ENCODE measurements at regions not wholly inside any gene's neighbourhood (a gene's known extent, or its start where the extent isn't known, plus 50 kb on each side); places are given as distances from the start of the nearest gene placed in this dataset.
A peak's percentile ranks its signal among the peaks of the same experiment; 100 is the strongest.

DNA sequence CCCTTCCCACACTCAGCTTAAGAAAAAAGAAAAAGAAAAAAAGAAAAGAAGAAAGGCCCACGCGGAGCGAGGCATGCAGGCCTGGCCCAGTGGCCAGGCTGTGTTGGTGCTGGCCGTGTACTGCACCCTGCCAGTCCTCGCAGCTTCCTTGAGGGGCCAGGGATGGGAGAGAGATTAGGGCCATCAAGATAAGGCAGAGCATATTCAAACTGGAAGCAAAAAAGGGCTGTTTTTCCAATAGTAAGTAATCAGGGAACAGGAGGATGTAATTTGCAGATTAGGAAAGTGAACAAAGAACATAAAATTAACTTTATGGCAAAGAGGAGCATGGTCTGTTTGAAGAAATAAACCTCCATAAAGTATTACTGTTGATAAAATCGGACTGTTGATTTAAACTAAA, 319.6 kb upstream of the CLINT1 start:
- no peak for DNase-seq

DNA sequence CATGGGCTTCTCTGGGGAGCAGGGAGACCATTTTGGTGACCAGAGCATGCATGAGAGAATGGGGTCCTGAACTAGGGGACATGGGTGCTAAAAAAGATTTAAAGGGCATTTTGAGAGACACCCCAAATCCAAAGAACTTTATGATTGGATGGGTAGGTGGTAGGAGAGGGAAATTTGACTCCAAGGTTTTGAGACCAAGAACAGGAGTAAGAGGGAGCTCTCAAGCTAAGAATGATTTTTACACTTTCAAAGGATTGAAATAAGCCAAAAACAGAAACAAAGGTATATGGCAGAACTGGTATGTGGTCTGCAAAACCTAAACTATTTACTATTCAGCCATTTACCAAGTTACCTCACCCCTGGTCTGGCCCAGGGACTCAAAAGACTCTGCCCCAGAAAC, 318.2 kb upstream of the CLINT1 start:
- no peak for DNase-seq

DNA sequence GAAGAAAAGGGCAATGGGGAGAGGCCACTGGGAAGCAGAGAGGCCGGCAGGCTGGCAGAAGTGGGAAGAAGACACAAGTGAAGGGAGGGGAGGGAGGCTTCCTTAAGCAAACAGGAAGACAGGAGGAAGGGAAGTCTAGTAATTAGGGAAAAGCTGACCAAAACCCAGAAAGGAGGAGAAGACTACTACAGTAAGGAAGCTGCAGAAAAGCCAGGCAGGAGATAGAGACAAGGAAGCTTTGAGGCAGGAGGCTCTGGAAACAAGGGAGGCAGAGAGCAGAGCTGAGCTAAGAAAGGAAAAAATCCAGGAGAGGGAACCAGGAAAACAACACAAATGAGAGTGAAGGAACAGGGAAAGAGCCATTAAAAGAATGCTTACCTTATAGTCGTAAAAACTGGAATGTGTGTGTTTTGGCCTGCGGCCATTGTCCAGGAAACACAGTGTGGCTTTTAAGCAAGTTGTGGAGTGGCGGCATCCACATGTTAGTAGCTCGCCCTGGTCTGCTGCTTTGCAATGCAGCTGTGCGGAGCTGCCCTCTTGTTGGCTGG, 317.1 kb upstream of the CLINT1 start:
- DNase-seq: no peak

DNA sequence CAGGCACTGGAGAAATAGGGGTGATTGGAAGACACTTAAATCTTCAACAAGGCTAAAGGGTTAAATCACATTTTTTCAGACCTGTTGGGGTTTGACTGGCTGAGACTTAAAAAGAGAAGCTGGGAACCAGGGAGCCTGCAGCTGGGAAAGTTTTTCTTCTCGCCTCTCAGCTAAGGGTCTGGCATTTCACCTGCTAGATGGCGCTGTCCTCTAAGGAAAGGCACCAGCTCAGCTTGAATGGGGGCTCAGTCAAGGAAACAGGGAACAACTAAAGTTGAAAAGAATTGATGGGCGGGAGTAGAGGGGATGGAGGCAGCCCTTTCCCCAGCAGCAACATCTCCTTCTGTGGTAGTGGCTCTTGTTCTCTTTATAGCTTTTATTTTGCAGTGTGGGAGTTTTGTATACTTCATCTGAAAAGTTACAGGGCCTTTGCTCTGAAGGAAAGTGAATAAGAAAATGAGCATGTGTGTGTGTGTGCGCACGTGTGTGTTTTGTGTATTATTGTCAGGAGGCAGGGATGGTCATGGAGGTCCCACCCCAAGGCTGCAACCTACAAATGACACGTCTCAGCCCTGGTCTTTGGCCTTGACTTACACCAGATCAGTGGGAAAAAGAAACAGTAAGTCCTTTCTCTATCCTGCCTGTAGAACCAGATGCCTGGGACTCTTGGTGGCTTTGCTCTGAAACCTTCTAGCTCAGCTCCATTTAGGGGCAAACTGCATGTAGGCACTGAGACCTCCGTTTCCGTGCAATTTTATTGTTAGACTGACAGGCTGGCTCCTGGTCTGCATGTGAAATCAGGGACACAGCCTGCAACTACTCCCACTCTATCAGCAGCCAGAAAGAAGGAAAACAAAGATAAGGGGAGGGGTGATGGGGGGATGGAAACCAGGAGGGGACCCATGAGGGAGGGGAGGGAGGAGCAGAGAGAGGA, 316.2 kb upstream of the CLINT1 start:
- peak in 3 of 4 experiments; percentile 1 to 14 (median 9) for DNase-seq

DNA sequence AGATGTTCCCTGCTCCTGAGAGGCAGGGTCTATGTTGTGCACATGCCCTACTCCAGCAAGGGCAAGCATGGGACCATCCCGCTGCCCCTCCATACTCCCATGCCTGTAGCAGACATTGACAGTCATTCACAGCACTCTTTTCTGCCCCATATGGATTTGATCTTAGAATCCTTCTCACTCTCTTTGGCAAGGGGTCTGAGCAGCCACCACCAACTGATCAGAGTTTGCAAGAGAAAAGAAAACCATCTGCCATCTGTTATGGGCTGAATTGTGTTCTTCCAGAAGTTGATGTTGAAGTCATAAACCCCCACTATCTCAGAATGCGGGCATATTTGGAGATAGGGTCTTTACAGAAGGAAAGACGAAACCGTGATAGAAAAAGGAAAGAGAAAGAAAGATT, 315.1 kb upstream of the CLINT1 start:
- no peak for DNase-seq

DNA sequence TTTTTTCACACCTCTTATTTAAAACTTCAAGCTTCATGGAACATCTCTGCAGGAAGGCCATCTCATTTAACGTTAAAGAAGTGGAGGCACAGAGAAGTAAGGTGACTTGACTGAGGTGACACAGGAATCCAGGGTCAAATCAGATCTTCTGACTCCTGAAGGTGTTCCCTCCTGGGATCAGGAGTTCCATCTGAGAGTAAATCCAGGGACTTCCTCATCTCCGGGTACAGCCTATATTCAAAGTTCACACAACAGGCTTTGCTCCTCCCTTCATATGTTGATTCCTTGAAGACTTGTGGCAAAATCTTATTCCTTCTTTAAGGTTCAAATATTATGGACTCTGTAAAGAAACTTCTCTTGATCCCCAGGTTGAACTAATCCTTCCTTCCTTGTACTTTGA, 313.1 kb upstream of the CLINT1 start:
- DNase-seq: no peak

DNA sequence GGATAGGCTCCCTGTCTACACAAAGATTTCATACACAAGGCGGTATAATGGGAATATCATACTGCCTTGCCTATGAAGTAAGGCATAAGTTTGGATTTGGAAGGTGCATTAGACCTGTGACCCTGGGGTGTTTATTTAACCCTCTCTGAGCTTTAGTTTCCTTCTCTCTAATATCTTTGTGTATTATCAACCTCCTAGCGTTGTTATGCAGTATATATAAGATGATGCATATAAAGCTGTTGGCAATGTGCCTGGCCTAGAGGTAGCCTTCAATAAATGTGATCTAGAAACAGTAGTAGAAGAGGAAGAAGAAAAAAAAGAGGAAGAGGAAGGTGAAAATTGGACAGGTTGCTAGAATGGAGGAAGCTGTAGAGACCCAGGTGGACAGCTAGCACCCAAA, 311.6 kb upstream of the CLINT1 start:
- DNase-seq: no peak

DNA sequence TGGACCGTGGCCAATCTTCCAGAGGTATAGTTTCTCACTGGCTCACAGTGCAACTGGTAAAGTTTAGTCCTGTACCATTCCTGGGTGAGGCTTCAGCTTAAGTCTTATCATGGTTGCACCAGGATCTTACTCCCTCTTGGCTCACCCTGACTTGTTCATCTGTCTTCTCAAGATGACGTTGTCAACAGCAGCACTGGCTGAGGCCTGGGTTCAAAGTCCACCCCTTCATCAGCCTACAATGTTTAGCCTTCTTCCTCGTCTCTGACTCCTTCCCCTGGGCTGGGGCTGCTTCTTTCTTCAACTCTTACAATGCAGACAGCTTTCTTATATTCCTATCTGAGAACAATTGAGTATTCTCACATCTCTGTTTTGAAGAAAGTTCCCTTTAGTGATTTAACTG, 311.1 kb upstream of the CLINT1 start:
- DNase-seq: no peak

DNA sequence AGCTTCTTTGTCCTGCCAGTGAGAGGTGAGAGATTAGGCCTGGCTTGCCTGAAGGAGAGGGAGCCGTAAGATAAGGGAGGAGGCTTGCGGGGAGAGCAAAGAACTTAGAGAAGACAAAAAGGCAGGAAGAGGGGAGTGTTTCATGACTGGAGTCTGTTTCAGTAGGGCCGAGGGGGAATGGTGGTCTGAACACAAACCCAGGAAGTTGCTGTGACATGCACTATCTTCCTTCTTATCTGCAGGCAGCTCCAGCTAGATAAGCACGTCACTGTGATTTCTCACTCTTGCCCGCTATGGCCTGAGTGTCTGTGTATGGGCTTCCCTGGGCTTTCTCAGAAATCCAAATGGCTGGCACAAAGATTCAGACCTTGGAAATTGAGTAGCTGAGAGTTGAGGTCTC, 307.5 kb upstream of the CLINT1 start:
- DNase-seq: no peak

DNA sequence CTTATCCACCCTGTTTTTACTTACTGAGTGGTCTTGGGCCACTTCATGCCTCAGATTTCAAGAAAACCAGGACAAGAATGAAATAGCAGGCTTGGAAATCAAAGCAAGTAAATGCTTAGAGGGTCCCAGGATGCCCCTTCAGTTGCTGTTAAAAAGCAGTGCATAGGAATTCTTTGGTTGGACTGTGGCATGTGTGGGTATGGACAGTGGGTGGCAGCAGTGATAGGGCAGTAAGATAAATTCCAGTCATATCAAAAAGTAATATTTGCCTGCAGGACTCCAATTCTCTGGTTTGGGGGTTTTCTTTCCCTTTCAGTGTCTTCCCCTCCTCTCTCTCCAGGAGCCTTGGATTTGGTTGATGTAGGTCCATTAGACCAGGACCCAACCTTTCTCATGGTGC, 306.7 kb upstream of the CLINT1 start:
- DNase-seq: no peak

DNA sequence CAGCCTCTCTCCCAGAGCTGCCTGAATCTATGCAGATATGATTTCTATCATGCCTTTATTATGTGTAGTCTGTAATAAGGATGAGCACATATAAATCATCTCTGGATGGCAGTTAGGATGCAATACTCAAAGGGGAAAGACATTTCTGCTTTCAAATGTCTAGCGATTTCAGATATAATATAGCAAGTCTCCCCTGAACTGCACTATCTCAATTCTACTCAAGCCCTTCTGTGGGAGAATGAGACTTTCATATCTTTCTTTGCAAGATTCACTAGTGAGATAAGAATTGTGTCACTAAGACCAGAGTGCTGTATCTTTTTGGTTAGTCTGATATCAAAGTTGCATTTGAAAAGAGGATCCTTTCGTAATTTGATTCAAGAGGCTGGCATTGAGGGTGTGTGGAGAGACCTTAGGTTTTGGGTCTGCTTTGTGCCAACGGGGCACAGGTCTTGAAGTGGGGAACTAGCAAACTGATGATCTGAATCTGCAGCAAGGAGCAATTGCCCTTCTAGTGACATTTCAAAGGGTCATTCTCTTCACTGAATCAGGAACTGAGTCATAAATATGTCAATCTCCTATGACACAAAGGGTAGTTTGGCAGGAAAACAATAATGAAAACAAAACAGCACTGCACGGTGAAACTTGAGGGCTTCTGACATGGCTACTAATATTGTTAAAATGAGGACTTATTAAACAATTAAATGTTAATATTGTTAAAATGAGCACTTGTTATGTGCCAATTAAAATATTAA, 305.5 kb upstream of the CLINT1 start:
- DNase-seq: no peak

DNA sequence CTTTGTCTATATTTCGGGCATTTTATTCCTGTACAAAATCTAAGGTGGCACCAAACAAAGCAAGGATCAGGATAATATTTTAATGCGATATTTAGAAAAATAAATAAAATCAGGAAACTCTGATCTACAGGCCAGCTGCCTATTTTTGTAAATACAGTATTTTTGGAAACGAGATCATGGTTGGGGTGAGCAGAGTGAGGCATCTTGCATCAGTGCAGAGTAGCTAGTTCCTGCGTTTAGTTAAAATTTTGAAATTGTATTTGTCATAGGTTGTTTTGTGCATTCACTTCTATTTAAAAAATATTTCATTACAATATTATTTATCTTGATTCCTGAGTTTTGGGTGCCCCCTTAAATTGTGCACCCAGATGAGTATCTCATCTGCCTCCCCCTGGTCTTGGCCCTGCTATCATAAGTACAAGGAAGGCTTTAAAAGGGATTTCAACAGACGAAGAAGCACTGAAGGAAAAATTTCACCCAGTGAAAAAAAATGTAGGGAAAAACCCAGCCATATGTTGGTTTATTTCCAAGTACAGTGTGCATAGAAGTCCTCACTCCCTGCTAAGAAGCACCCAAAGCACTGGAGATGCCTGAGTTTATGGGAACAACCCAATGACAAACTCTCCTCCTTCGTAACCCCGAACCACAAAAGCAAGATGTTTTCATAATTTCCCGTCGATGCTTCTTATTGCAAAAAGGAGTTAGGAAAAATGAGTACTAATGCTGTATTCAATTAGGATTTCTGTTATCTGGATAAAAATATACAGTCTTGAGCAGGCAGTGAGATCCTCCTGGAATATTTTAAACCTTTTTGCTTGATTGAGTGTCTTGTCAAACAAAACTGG, 304.7 kb upstream of the CLINT1 start:
- DNase-seq: no peak

DNA sequence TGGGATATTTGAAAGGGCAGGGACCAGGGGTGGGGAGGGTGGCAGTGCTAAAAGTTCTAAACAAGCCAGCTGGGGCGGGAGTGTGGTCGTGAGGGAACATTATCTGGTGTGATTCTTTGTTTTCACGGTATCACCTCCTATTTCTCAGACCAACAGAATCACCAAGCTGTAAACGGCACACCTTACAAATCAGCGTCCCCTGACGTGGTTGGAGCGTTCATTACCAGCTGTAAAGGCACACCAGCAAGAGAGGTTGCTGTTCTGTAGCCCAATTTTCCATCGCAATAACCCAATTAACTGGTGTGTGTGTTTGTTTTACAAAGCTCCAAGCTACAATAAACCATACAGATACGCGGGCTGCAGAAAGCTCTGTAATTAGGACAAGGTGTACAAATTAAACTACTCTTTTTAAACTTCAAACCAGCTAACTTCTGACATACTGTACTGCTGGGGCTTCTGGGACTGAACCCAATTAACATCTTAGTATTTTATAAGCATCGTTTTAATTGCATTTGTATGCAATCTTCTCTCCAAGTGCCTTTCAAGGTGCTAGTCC, 303.6 kb upstream of the CLINT1 start:
- DNase-seq: no peak

DNA sequence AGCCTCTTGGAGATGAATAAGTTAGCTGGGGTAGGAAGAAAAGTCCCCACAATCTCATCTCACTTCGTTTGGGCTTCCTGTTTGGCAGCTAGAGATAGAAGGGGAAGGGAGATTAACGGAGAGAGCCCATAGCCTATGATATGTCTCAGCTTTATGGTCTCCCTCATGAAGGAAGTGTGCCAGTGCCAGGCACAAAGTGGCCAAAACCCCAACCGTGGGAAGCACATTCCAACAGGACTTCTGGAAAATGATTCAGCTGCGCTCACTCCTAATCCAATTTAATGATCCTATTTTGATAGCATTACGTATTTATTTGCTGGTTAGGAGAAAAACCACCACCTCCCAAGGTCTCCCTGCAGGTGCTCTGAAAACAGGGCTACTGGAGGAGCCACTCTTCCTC, 303.1 kb upstream of the CLINT1 start:
- DNase-seq: no peak

DNA sequence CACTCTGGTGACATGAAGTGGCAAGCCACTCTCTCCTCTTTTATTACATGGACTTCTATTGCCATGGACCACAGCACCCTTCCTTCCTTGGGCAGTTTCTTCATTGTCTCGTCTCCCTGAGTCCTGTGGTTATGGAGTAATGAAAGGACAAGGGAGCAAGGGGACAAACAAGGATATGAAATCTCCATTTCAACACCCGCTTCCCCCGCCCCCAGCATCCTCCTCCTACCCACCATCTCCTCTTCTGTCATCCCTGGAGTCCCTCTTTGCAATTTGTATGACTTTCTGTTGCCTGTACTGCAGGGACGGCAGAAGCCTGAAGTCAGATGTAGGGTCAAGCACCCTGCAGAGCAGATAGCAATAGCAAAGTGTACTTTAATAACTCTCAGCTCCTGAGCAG, 300.7 kb upstream of the CLINT1 start:
- DNase-seq: no peak

DNA sequence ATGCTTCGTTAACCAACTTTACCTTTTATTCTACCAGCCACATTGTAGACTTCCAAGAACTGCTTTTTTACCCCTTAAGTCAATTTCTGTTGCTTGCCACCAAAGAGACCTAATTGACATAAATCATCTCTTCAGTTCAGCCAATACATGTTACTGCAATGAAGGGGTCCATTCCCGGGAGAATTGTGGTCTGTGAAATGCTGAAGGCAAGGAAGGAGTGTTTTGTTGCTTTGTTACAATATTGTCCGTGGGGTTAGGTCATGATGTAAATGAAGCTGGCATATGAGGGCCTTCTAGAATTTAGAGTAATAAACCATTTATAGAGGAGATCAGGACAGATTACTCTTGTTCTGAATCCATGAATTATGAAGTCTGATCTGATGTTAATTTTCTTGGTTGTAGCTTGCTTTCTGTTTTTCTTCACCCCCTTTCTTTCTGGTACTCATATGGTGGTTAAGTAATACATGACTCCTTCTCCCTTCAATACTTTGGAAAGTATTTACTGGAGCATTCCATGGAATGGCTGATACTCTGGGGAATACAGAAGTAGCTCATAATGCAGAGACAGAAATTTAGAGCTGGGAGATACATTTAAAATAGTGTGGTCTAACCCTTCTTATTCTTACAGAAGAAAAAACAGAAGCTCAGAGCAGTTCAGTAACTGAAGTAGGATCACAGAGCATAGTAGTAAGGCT, 297.0 kb upstream of the CLINT1 start:
- DNase-seq: no peak

DNA sequence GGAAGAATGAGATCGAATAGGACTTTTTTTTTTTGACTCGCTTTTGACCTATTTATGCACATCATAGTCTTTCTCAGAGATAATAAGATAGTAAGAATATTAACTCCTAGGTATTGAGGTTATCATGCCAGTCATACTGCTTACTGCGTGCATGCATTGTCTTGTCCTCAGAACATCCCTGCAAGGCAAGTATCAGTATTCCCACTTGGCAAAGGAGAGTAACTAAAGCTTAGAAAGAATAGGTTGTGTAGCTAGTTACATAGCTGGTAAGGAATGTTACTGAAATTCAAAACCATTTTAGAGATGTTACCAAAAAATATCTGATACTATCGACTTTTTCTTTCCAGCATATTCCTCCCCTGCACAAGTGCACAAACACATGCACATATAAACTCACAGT, 296.1 kb upstream of the CLINT1 start:
- DNase-seq: no peak

DNA sequence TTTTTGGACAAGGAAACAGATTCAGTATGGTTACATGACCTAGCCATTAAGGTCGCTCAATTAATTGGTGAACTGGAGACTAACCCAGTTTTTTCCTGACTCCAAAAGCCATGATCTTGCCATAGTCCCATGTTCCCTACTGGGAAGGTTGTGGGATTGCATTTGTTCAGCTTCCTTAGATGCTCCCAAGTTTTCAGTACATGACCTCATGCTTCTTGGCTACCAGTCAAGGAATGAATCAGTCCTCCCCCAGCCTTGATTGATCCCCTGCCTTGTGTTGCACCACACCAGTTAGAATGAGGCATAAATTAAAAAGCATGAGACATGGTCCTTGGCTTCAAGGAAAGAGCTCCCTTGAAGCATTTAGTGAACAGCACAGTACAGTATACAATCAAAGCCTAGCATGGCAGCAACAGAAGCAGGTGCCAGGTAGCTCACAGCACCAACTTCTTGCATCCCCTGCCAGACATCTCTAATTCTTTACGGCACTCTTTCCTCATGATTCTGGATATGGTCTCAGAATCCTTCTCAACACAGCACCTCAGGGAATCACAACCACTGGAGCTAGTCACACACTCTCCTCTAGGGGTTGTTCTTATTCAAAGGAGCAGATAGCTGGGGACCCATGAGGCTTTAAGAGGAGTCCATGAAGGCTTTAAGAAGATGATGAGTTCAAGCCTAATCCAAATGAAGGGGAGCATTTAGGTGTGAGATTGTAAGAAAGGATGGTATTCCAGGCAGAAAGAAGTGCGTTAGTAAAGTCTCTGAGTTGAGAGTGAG, 295.5 kb upstream of the CLINT1 start:
- no peak for DNase-seq

DNA sequence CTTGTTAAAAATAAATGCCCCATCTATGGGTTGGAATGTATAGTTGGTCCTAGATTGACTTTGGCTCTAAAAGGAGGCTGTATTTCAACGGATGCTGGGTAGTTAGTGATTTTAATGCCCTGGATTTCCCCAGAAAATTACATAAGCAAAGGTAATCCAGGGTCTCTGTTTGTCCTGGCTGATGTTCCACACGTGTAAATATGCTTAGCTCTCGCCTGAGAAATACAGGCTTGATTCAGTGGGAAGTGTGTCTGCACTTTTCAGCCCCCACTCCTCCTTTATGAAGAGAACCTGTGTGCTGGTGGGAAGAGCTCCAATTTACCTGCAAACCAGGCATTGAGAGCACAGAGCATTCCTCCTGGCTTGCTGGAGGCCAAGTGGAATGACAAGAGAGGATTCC, 294.6 kb upstream of the CLINT1 start:
- DNase-seq: no peak

DNA sequence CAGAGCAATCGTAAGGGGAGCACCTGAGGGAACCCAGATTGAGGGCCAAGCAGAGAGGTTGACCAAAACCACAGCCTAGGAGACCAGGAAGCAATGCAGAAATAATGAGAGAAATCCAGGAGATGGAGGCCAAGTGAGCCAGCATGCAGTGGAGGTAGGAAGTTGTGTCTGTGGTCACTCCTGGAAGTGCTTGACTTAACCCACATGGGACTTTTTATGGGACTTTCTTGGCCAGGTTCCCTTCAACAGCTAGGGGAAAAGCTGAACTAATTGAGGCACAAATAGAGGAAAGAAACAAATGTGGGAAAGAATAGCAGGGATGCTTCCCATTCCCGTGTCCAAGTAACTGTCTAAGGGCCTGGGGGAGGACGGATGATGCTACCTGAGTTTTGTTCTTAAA, 293.2 kb upstream of the CLINT1 start:
- no peak for DNase-seq

DNA sequence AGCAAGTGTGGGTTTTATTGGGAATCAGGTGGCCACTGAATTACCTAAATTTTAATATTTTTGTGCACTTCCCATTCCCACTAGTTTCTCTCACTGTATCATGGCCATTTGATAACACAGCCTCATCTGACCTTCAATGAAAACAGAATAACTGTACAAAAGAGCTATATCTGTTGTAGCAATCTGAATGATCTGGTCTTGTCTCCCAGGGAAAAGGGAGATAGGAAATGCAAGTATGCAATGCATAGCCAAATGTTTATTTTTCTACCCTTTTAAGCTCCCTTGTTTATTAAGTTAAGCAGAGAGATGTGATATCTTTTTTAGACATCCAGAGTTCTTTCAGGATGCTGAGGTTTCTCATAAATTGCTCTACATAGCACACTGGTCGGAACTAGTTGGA, 288.3 kb upstream of the CLINT1 start:
- no peak for DNase-seq

All from activated naive CD4-positive, alpha-beta T cell (primary cell).